ENCODE measurements at regions not wholly inside any gene's neighbourhood (a gene's known extent, or its start where the extent isn't known, plus 50 kb on each side); places are given as distances from the start of the nearest gene placed in this dataset.

- TF ChIP-seq ZNF644 (CRISPR knock-in tag; IDR thresholded peaks at IDR 0.05; ENCODE audit: low read depth) = peak; percentile 79
- peak; percentile 83; the same call in 1 of the 2 replicates for TF ChIP-seq ZKSCAN8 (CRISPR knock-in tag; IDR thresholded peaks at IDR 0.05; ENCODE audit: borderline replicate concordance)
- TF ChIP-seq LCORL (IDR thresholded peaks at IDR 0.05) = no peak
- TF ChIP-seq LCORL (CRISPR knock-in tag; IDR thresholded peaks at IDR 0.05) = peak; percentile 68; the same call in 1 of the 2 replicates
- TF ChIP-seq ZSCAN22 (CRISPR knock-in tag; IDR thresholded peaks at IDR 0.05) = no peak
- TF ChIP-seq ATF4 (CRISPR knock-in tag; IDR thresholded peaks at IDR 0.05) = peak in 1 of 2 experiments; percentile 60; a peak in 1 of 4 replicates
- TF ChIP-seq KDM2A (CRISPR knock-in tag; IDR thresholded peaks at IDR 0.05; ENCODE audit: borderline replicate concordance, low read depth) = peak; percentile 28; the same call in 1 of the 2 replicates
- peak; percentile 93 for TF ChIP-seq TBL1XR1 (IDR thresholded peaks at IDR 0.05; ENCODE audit: borderline replicate concordance, low read length, partially characterized antibody)
- TF ChIP-seq SPEN (CRISPR knock-in tag; IDR thresholded peaks at IDR 0.05; ENCODE audit: low read depth) = 0 out of 2 replicates have a peak, but pooled peaks have one; percentile 73
- TF ChIP-seq ZNF747 (CRISPR knock-in tag; IDR thresholded peaks at IDR 0.05; ENCODE audit: borderline replicate concordance) = peak; percentile 87; the same call in 1 of the 2 replicates
- peak; percentile 73 for TF ChIP-seq THAP11 (CRISPR knock-in tag; IDR thresholded peaks at IDR 0.05)
- TF ChIP-seq ZGPAT (CRISPR knock-in tag; IDR thresholded peaks at IDR 0.05) = peak; percentile 92
- TF ChIP-seq ZFY (CRISPR knock-in tag; IDR thresholded peaks at IDR 0.05) = peak; percentile 61
- TF ChIP-seq ZNF614 (CRISPR knock-in tag; IDR thresholded peaks at IDR 0.05; ENCODE audit: borderline replicate concordance) = peak; percentile 91
- peak; percentile 75; the same call in 1 of the 2 replicates for TF ChIP-seq ELF4 (CRISPR knock-in tag; IDR thresholded peaks at IDR 0.05; ENCODE audit: borderline replicate concordance)
- peak; percentile 95 for TF ChIP-seq ZNF710 (CRISPR knock-in tag; IDR thresholded peaks at IDR 0.05; ENCODE audit: borderline replicate concordance)
- peak; percentile 96 for TF ChIP-seq PAXIP1 (CRISPR knock-in tag; conservative IDR thresholded peaks at IDR 0.05)
- TF ChIP-seq HMGA1 (CRISPR knock-in tag; conservative IDR thresholded peaks at IDR 0.05) = no peak
Observed at GRCh38 chr3:124620600-124621063, 109.6 kb upstream of the UMPS start (continued).

Measured in HepG2 (cell line).